ENCODE measurements at regions not wholly inside any gene's neighbourhood (a gene's known extent, or its start where the extent isn't known, plus 50 kb on each side); places are given as distances from the start of the nearest gene placed in this dataset.
"Not testable (repeated sequence)": the region's sequence is repeated elsewhere in the genome, so short reads cannot be mapped to it uniquely, and the experiment has no call there.

- DNase-seq (ENCODE audit: low spot score): no peak
Observed at GRCh38 chr12:11539156-11539555, 110.3 kb upstream of the ETV6 start.

- DNase-seq (ENCODE audit: low spot score): no peak
Observed at GRCh38 chr12:11540156-11540555, 109.3 kb upstream of the ETV6 start.

- DNase-seq (ENCODE audit: low spot score): no peak
Observed at GRCh38 chr12:11540615-11541310, 108.7 kb upstream of the ETV6 start.

GRCh38 chr12:11542599-11542998 lies 106.9 kb upstream of the ETV6 start:
- DNase-seq (ENCODE audit: low spot score): no peak

- DNase-seq (ENCODE audit: low spot score): no peak
Observed at GRCh38 chr12:11543457-11544158, 105.9 kb upstream of the ETV6 start.

- no peak for DNase-seq (ENCODE audit: low spot score)
Observed at GRCh38 chr12:11545484-11546330, 103.8 kb upstream of the ETV6 start.

GRCh38 chr12:11546582-11547270 lies 102.7 kb upstream of the ETV6 start:
- DNase-seq (ENCODE audit: low spot score): not testable (repeated sequence)

GRCh38 chr12:11547271-11547646 lies 102.2 kb upstream of the ETV6 start:
- DNase-seq (ENCODE audit: low spot score): not testable (repeated sequence)

- no peak for DNase-seq (ENCODE audit: low spot score)
Observed at GRCh38 chr12:11549119-11549518, 100.4 kb upstream of the ETV6 start.

- DNase-seq (ENCODE audit: low spot score): peak; percentile 65
Observed at GRCh38 chr12:11553871-11554533, 95.5 kb upstream of the ETV6 start.

- no peak for DNase-seq (ENCODE audit: low spot score)
Observed at GRCh38 chr12:11555195-11555594, 94.3 kb upstream of the ETV6 start.

GRCh38 chr12:11555743-11556625 lies 93.5 kb upstream of the ETV6 start:
- DNase-seq (ENCODE audit: low spot score): no peak

GRCh38 chr12:11556682-11557081 lies 92.8 kb upstream of the ETV6 start:
- no peak for DNase-seq (ENCODE audit: low spot score)

GRCh38 chr12:11559626-11560340 lies 89.7 kb upstream of the ETV6 start:
- DNase-seq (ENCODE audit: low spot score): no peak

- no peak for DNase-seq (ENCODE audit: low spot score)
Observed at GRCh38 chr12:11561411-11561810, 88.1 kb upstream of the ETV6 start.

- DNase-seq (ENCODE audit: low spot score): no peak
Observed at GRCh38 chr12:11563785-11564739, 85.4 kb upstream of the ETV6 start.

- no peak for DNase-seq (ENCODE audit: low spot score)
Observed at GRCh38 chr12:11564984-11565651, 84.4 kb upstream of the ETV6 start.

GRCh38 chr12:11565752-11566151 lies 83.7 kb upstream of the ETV6 start:
- DNase-seq (ENCODE audit: low spot score): no peak

Data from cerebellar cortex (tissue), 1 donor.